HCT116 (cell line): ENCODE measurements at regions not wholly inside any gene's neighbourhood (a gene's known extent, or its start where the extent isn't known, plus 50 kb on each side); places are given as distances from the start of the nearest gene placed in this dataset.

Experiments
- ATAC-seq: fragments of 200-7000 bp; cut with Tn5 transposase; 2 replicates; pipeline ENCODE4 v1.9.1; 2020; ENCODE audit warnings: mild to moderate bottlenecking, moderate library complexity
- BruUV-seq: library from RNA; stranded (reverse); fragments of 400-500 nt; replicated peaks from 2 replicates; lab custom pipeline; 2021; lab: Mats Ljungman, UMichigan
- CTCF ChIA-PET: fragments of 300-600 bp; sonication (Branson Sonifier 250); formaldehyde crosslinking; loops from one replicate; lab custom pipeline; 2021; ENCODE audit warnings: antibody characterized with exemption; lab: Charles Lee
- POLR2A ChIA-PET: fragments of 300-600, 350-600 bp; sonication (Branson Sonifier 250); formaldehyde crosslinking; loops from one replicate; lab custom pipeline; 2021; ENCODE audit warnings: antibody characterized with exemption; lab: Charles Lee
- RAD21 ChIA-PET, 2 experiments: fragments of 300-600 bp; sonication (Branson Sonifier 250); formaldehyde crosslinking; loops; one replicate each; lab custom pipeline; 2023; ENCODE audit warnings: low total read pairs in 2 of 2; ENCODE audit not compliant: uncharacterized antibody in 2 of 2, unreplicated experiment in 2 of 2, low non-redundant PET in 1 of 2; lab: Charles Lee
- DNase-seq: peaks from one replicate; pipeline ENCODE4 v3.0.0-alpha.2; 2010; ENCODE audit warnings: low read depth, low spot score
- H2AFZ ChIP-seq: fragments of 200-600 bp; shearing (Covaris generic), sonication (generic); 2 replicates; pipeline ENCODE4 v1.6.1; 2017; ENCODE audit warnings: low read depth, mixed run types, mixed read lengths, antibody characterized with exemption, low read length; ENCODE audit not compliant: poor library complexity, severe bottlenecking
- H3K27ac ChIP-seq: 2 replicates; pipeline ENCODE4 v1.5.1; 2012; ENCODE audit warnings: low read depth, low read length
- H3K27me3 ChIP-seq: fragments of 200-600 bp; sonication (generic); 2 replicates; pipeline ENCODE4 v1.6.1; 2016; ENCODE audit warnings: mixed run types, low read length, mixed read lengths; ENCODE audit not compliant: insufficient read depth
- H3K36me3 ChIP-seq, 2 experiments: fragments of 200-500 bp in 1 of 2; fragments of 200-600 bp in 1 of 2; sonication (Bioruptor generic) in 1 of 2; sonication (generic) in 1 of 2; 2 replicates each; pipeline versions ENCODE4 v1.5.1 to v1.6.1; 2014 to 2016; ENCODE audit warnings: low read length in 2 of 2, inconsistent platforms in 1 of 2, mixed read lengths in 1 of 2, mixed run types in 1 of 2; ENCODE audit not compliant: insufficient read depth in 2 of 2, control insufficient read depth in 1 of 2
- H3K4me1 ChIP-seq, 2 experiments: fragments of 200-600 bp in 1 of 2; sonication (generic) in 1 of 2; 2 replicates each; pipeline versions ENCODE4 v1.5.1 to v1.6.1; 2012 to 2017; ENCODE audit warnings: low read length in 2 of 2, inconsistent platforms in 1 of 2, mild to moderate bottlenecking in 1 of 2, mixed read lengths in 1 of 2, mixed run types in 1 of 2, moderate library complexity in 1 of 2; ENCODE audit not compliant: insufficient read depth in 2 of 2, control insufficient read depth in 1 of 2
- H3K4me2 ChIP-seq: fragments of 200-600 bp; sonication (generic); 2 replicates; pipeline ENCODE4 v1.6.1; 2017; ENCODE audit warnings: mixed run types, low read length, mixed read lengths
- H3K4me3 ChIP-seq, 2 experiments: fragments of 200-600 bp in 1 of 2; sonication (generic) in 1 of 2; replicated peaks in 1 of 2; 2 replicates each; pipeline ENCODE4 v1.5.1; 2011 to 2016; ENCODE audit warnings: low read length in 2 of 2, control low read depth in 1 of 2, low read depth in 1 of 2, mild to moderate bottlenecking in 1 of 2, mixed read lengths in 1 of 2, mixed run types in 1 of 2
- H3K79me2 ChIP-seq: fragments of 200-600 bp; sonication (generic); 2 replicates; pipeline ENCODE4 v1.6.1; 2017; ENCODE audit warnings: mild to moderate bottlenecking, mixed run types, low read length, moderate library complexity, mixed read lengths; ENCODE audit not compliant: insufficient read depth
- H3K9ac ChIP-seq: fragments of 200-600 bp; sonication (generic); 2 replicates; pipeline ENCODE4 v1.6.1; 2016; ENCODE audit warnings: low read length, mixed read lengths
- H3K9me2 ChIP-seq: fragments of 200-600 bp; sonication (generic), shearing (Covaris generic); 2 replicates; pipeline ENCODE4 v1.6.1; 2017; ENCODE audit warnings: mixed run types, mild to moderate bottlenecking, moderate library complexity; ENCODE audit not compliant: insufficient read depth
- H3K9me3 ChIP-seq, 2 experiments: fragments of 200-500 bp in 1 of 2; fragments of 200-600 bp in 1 of 2; sonication (Bioruptor generic) in 1 of 2; sonication (generic) in 1 of 2; 2 replicates each; pipeline ENCODE4 v1.6.1; 2014 to 2017; ENCODE audit warnings: low read length in 2 of 2, mixed read lengths in 2 of 2, inconsistent platforms in 1 of 2, low read depth in 1 of 2, mild to moderate bottlenecking in 1 of 2, mixed run types in 1 of 2, moderate library complexity in 1 of 2; ENCODE audit not compliant: control insufficient read depth in 1 of 2, insufficient read depth in 1 of 2
- H4K20me1 ChIP-seq: fragments of 200-600 bp; sonication (generic), shearing (Covaris generic); 2 replicates; pipeline ENCODE4 v1.6.1; 2017; ENCODE audit warnings: mixed run types, mild to moderate bottlenecking, moderate library complexity; ENCODE audit not compliant: insufficient read depth
- CBX3 ChIP-seq: IDR thresholded peaks from 2 replicates; pipeline ENCODE4 v1.6.1; 2012; ENCODE audit warnings: low read depth
- JUND ChIP-seq: IDR thresholded peaks from 2 replicates; pipeline ENCODE4 v1.6.1; 2012
- TCF7L2 ChIP-seq: IDR thresholded peaks from 2 replicates; pipeline ENCODE4 v1.7.0; 2011; ENCODE audit warnings: borderline replicate concordance, inconsistent platforms; ENCODE audit not compliant: insufficient read depth, insufficient read length; ENCODE audit errors: extremely low read depth
- intact Hi-C: fragments of 100-400 bp; cut with micrococcal nuclease; formaldehyde crosslinking; loops from 2 replicates; pipeline ENCODE4 v1.10.0; 2022
- TF ChIP-seq, protein P1 (sequence below): IDR thresholded peaks from 2 replicates; pipeline ENCODE4 v1.6.1; 2012; ENCODE audit warnings: low read depth
- TF ChIP-seq, protein P2 (sequence below), 3 experiments: fragments of 200-600 bp in 1 of 3; sonication (generic) in 1 of 3; IDR thresholded peaks in 2 of 3; conservative IDR thresholded peaks in 1 of 3; 2 replicates each; pipeline ENCODE4 v1.5.1; 2012 to 2017; ENCODE audit warnings: low read depth in 2 of 3, low read length in 2 of 3, antibody characterized with exemption in 1 of 3, borderline replicate concordance in 1 of 3, control low read depth in 1 of 3, mild to moderate bottlenecking in 1 of 3, mixed read lengths in 1 of 3, mixed run types in 1 of 3, moderate library complexity in 1 of 3; ENCODE audit not compliant: insufficient read depth in 1 of 3

- ATAC-seq = no peak
- Histone ChIP-seq H3K27me3 (peaks cover 53% of the 10 kb centered on the region), H3K27ac (no peak overlapping the region), H3K4me3 (no peak overlapping the region), H3K4me2 (no peak overlapping the region), H3K9me3 (no peaks in the 10 kb centered on the region), H3K9me2 (no peaks in the 10 kb centered on the region), H4K20me1 (no peaks in the 10 kb centered on the region), H3K36me3 (no peaks in the 10 kb centered on the region), H3K79me2 (no peaks in the 10 kb centered on the region), H3K4me1 (no peaks in the 10 kb centered on the region), H3K9ac (no peak overlapping the region), H2AFZ (no peak overlapping the region)
- TF ChIP-seq, protein P1, sequence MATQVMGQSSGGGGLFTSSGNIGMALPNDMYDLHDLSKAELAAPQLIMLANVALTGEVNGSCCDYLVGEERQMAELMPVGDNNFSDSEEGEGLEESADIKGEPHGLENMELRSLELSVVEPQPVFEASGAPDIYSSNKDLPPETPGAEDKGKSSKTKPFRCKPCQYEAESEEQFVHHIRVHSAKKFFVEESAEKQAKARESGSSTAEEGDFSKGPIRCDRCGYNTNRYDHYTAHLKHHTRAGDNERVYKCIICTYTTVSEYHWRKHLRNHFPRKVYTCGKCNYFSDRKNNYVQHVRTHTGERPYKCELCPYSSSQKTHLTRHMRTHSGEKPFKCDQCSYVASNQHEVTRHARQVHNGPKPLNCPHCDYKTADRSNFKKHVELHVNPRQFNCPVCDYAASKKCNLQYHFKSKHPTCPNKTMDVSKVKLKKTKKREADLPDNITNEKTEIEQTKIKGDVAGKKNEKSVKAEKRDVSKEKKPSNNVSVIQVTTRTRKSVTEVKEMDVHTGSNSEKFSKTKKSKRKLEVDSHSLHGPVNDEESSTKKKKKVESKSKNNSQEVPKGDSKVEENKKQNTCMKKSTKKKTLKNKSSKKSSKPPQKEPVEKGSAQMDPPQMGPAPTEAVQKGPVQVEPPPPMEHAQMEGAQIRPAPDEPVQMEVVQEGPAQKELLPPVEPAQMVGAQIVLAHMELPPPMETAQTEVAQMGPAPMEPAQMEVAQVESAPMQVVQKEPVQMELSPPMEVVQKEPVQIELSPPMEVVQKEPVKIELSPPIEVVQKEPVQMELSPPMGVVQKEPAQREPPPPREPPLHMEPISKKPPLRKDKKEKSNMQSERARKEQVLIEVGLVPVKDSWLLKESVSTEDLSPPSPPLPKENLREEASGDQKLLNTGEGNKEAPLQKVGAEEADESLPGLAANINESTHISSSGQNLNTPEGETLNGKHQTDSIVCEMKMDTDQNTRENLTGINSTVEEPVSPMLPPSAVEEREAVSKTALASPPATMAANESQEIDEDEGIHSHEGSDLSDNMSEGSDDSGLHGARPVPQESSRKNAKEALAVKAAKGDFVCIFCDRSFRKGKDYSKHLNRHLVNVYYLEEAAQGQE = no peak
- TF ChIP-seq, protein P2, sequence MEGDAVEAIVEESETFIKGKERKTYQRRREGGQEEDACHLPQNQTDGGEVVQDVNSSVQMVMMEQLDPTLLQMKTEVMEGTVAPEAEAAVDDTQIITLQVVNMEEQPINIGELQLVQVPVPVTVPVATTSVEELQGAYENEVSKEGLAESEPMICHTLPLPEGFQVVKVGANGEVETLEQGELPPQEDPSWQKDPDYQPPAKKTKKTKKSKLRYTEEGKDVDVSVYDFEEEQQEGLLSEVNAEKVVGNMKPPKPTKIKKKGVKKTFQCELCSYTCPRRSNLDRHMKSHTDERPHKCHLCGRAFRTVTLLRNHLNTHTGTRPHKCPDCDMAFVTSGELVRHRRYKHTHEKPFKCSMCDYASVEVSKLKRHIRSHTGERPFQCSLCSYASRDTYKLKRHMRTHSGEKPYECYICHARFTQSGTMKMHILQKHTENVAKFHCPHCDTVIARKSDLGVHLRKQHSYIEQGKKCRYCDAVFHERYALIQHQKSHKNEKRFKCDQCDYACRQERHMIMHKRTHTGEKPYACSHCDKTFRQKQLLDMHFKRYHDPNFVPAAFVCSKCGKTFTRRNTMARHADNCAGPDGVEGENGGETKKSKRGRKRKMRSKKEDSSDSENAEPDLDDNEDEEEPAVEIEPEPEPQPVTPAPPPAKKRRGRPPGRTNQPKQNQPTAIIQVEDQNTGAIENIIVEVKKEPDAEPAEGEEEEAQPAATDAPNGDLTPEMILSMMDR (IDR thresholded peaks at IDR 0.05 in 2 of 3, conservative IDR thresholded peaks at IDR 0.05 in 1 of 3; ENCODE audit: borderline replicate concordance in 1 of 3, insufficient read depth in 1 of 3, low read depth in 2 of 3, low read length in 2 of 3) = no peak
- TF ChIP-seq TCF7L2 (no peak), JUND (no peak), CBX3 (no peak)
- ChIA-PET POLR2A (no interaction called here), CTCF (no interaction called here), RAD21 (no interaction called here)
- no TSS peak for BruUV-seq
- intact Hi-C loops = no loop called here
- no peak for DNase-seq
These were observed 149.0 kb upstream of the CST7 start for GRCh38 chr20:24799971-24800580.
